GM12874 (cell line): ENCODE measurements at regions not wholly inside any gene's neighbourhood (a gene's known extent, or its start where the extent isn't known, plus 50 kb on each side); places are given as distances from the start of the nearest gene placed in this dataset.

ENCODE experiments used
- TF ChIP-seq, protein P1 (sequence below): IDR thresholded peaks from 2 replicates; pipeline ENCODE4 v1.5.1; 2011; ENCODE audit warnings: low read depth, mild to moderate bottlenecking, control low read depth, low read length, moderate library complexity; ENCODE audit not compliant: insufficient read depth

DNA sequence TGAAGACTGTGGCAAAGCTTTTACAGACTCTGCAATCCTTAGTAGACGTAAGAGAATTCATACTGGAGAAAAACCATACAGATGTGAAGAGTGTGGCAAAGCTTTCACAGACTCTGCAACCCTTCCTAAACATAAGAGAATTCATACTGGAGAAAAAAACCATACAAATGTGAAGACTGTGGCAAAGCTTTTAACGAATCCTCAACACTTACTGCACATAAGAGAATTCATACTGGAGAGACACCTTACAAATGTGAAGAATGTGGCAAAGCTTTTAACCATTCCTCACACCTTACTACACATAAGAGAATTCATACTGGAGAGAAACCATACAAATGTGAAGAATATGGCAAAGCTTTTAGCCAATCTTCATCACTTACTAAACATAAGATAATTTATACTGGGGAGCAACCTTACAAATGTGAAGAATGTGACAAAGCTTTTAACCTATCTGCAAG lies 50.1 kb upstream of the ZNF98 start:
- TF ChIP-seq, protein P1, sequence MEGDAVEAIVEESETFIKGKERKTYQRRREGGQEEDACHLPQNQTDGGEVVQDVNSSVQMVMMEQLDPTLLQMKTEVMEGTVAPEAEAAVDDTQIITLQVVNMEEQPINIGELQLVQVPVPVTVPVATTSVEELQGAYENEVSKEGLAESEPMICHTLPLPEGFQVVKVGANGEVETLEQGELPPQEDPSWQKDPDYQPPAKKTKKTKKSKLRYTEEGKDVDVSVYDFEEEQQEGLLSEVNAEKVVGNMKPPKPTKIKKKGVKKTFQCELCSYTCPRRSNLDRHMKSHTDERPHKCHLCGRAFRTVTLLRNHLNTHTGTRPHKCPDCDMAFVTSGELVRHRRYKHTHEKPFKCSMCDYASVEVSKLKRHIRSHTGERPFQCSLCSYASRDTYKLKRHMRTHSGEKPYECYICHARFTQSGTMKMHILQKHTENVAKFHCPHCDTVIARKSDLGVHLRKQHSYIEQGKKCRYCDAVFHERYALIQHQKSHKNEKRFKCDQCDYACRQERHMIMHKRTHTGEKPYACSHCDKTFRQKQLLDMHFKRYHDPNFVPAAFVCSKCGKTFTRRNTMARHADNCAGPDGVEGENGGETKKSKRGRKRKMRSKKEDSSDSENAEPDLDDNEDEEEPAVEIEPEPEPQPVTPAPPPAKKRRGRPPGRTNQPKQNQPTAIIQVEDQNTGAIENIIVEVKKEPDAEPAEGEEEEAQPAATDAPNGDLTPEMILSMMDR = no peak
